K562 (cell line): ENCODE measurements at regions not wholly inside any gene's neighbourhood (a gene's known extent, or its start where the extent isn't known, plus 50 kb on each side); places are given as distances from the start of the nearest gene placed in this dataset.

ENCODE experiments used
- ARHGAP35 ChIP-seq: fragments of 450-650 bp; IDR thresholded peaks from 2 replicates; pipeline ENCODE4 v1.6.1; 2018; ENCODE audit not compliant: partially characterized antibody
- BRF1 ChIP-seq: IDR thresholded peaks from 3 replicates; pipeline ENCODE4 v1.6.1; 2011; ENCODE audit warnings: borderline replicate concordance, mild to moderate bottlenecking; ENCODE audit not compliant: insufficient read length; ENCODE audit errors: extremely low read depth
- CC2D1A ChIP-seq: fragments of 450-650 bp; IDR thresholded peaks from 2 replicates; pipeline ENCODE4 v1.6.1; 2017; ENCODE audit warnings: mild to moderate bottlenecking
- CTCF ChIP-seq, 3 experiments: IDR thresholded peaks in 2 of 3; conservative IDR thresholded peaks in 1 of 3; 2 replicates each; pipeline ENCODE4 v1.5.1; 2011 to 2012; ENCODE audit warnings: low read length in 3 of 3, mild to moderate bottlenecking in 3 of 3, control low read depth in 2 of 3, improper control_type of control experiment in 1 of 3, inconsistent platforms in 1 of 3, low read depth in 1 of 3, mixed read lengths in 1 of 3, moderate library complexity in 1 of 3; ENCODE audit not compliant: insufficient read depth in 2 of 3
- E2F1 ChIP-seq: sonication (generic); formaldehyde crosslinking; IDR thresholded peaks from 2 replicates; pipeline ENCODE4 v1.8.1; 2023; ENCODE audit warnings: mild to moderate bottlenecking, missing genetic modification reagents, moderate library complexity
- E2F4 ChIP-seq: sonication (generic); formaldehyde crosslinking; IDR thresholded peaks from 2 replicates; pipeline ENCODE4 v1.8.0; 2022; ENCODE audit warnings: mild to moderate bottlenecking, low read depth, missing genetic modification reagents
- HMG20A ChIP-seq: fragments of 450-650 bp; formaldehyde crosslinking; conservative IDR thresholded peaks from 2 replicates; pipeline ENCODE4 v1.4.0; 2020; ENCODE audit warnings: mild to moderate bottlenecking, mixed read lengths
- PHF20 ChIP-seq: fragments of 450-650 bp; IDR thresholded peaks from 2 replicates; pipeline ENCODE4 v1.6.1; 2018; ENCODE audit not compliant: partially characterized antibody
- ZNF274 ChIP-seq: IDR thresholded peaks from 2 replicates; pipeline ENCODE4 v1.6.1; 2011; ENCODE audit warnings: low read depth, mild to moderate bottlenecking, low read length, moderate library complexity, borderline replicate concordance
- ZNF316 ChIP-seq: fragments of 450-650 bp; IDR thresholded peaks from 2 replicates; pipeline ENCODE4 v1.6.1; 2016
- ZNF512 ChIP-seq: IDR thresholded peaks from 2 replicates; pipeline ENCODE4 v1.6.1; 2016; ENCODE audit warnings: missing genetic modification characterization, missing compliant biosample characterization
- ZNF75A ChIP-seq: fragments of 450-650 bp; formaldehyde crosslinking; IDR thresholded peaks from 2 replicates; pipeline ENCODE4 v1.4.0; 2020; ENCODE audit warnings: mild to moderate bottlenecking

- TF ChIP-seq CTCF (IDR thresholded peaks at IDR 0.05 in 2 of 3, conservative IDR thresholded peaks at IDR 0.05 in 1 of 3; ENCODE audit: insufficient read depth in 2 of 3, low read depth in 1 of 3, low read length in 3 of 3) (no peak), ZNF75A (CRISPR knock-in tag) (no peak), ARHGAP35 (no peak), ZNF512 (tag) (no peak), ZNF274 (no peak), ZNF316 (no peak), BRF1 (no peak), E2F4 (CRISPR knock-in tag) (no peak), HMG20A (CRISPR knock-in tag) (no peak), E2F1 (no peak), PHF20 (no peak), CC2D1A (no peak)
Observed at GRCh38 chr14:82379291-82379690, 845.6 kb upstream of the SEL1L start.
